Activated T-helper 1 cell treated with anti-CD3 and anti-CD28 coated beads, Interleukin-12 subunit alpha, Interleukin-12 subunit beta, Interleukin-2, Interleukin-4 antibody, amounts not matched to agents 30 ng/mL and 10 ng/mL and 1 ng/mL, durations not matched to agents 14 hours and 24 hours and 36 hours (primary cell): ENCODE measurements at regions not wholly inside any gene's neighbourhood (a gene's known extent, or its start where the extent isn't known, plus 50 kb on each side); places are given as distances from the start of the nearest gene placed in this dataset.

Source experiments
- DNase-seq: peaks from one replicate; pipeline ENCODE4 v3.0.0; 2021; ENCODE audit warnings: low spot score
- H3K27ac Mint-ChIP-seq: one replicate; pipeline ENCODE4 v1.8.0; 2021; ENCODE audit warnings: mild to moderate bottlenecking, mixed read lengths
- H3K27me3 Mint-ChIP-seq: one replicate; pipeline ENCODE4 v1.8.0; 2022; ENCODE audit warnings: mild to moderate bottlenecking, moderate library complexity, mixed read lengths; ENCODE audit not compliant: insufficient read depth
- H3K36me3 Mint-ChIP-seq: one replicate; pipeline ENCODE4 v1.8.0; 2021; ENCODE audit warnings: low read depth, mixed read lengths
- H3K4me1 Mint-ChIP-seq: one replicate; pipeline ENCODE4 v1.8.0; 2021; ENCODE audit warnings: low read depth, mixed read lengths
- H3K4me3 Mint-ChIP-seq: one replicate; pipeline ENCODE4 v1.8.0; 2021; ENCODE audit warnings: mild to moderate bottlenecking, moderate library complexity, mixed read lengths
- H3K9me3 Mint-ChIP-seq: one replicate; pipeline ENCODE4 v1.8.0; 2021; ENCODE audit warnings: mixed read lengths
- intact Hi-C: fragments of 100-400 bp; cut with micrococcal nuclease; formaldehyde crosslinking; loops from one replicate; pipeline ENCODE4 v1.15.1; 2024

DNA sequence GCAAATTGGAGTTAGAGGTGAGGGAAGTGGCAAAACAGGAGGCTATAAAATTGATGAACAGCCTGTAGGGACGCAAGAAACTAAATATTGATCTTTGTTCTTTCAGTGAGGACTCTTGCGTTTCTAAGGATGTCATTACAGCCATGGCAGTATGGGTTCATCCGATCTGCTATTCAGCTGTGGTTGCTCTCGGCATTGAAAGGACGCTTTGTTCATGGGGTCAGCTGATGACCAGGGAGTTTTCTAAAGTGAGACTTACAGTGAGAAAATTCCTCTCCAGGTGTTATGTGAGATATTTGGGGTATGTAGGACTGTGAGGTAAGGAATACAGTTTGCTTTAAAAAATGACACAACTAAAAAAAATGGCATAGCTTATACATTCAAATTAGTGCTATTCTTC lies 52.7 kb upstream of the PELI1 start:
- Mint-ChIP-seq H3K27me3 (peaks cover 6% of the 10 kb centered on the region), H3K9me3 (peaks cover 11% of the 10 kb centered on the region), H3K4me3 (no peak overlapping the region), H3K27ac (no peak overlapping the region), H3K36me3 (peaks cover 8% of the 10 kb centered on the region), H3K4me1 (peaks cover 37% of the 10 kb centered on the region)
- no peak for DNase-seq
- intact Hi-C loops = no loop called here

DNA sequence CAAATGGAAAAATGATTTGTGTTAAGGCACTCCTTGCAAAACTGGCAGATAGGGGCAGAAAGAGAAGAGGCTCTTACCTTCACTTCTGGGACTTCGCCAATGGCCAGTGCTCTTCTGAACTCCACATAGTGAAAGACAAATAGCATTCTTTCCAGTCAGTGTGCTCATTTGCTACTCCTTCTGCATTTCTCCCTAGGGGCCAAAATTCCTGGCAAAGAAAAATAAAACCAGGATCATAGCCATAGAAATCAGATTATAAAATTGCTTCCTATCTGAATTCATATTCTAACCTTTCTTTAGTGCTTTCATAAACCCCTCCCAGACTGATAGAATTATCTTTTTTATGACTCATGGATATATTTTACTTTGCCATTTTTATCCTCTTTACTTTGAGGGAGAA lies 56.9 kb upstream of the PELI1 start:
- Mint-ChIP-seq H3K27ac (peak overlapping the region; percentile 65), H3K36me3 (peaks cover 12% of the 10 kb centered on the region), H3K27me3 (no peaks in the 10 kb centered on the region), H3K4me3 (no peak overlapping the region), H3K9me3 (peaks cover 9% of the 10 kb centered on the region), H3K4me1 (peaks cover 65% of the 10 kb centered on the region)
- intact Hi-C loops = loop anchor here (2.0 kb wide), 1 partner anchor 14 kb away; no protein-coding TSS in a partner anchor
- DNase-seq = no peak

DNA sequence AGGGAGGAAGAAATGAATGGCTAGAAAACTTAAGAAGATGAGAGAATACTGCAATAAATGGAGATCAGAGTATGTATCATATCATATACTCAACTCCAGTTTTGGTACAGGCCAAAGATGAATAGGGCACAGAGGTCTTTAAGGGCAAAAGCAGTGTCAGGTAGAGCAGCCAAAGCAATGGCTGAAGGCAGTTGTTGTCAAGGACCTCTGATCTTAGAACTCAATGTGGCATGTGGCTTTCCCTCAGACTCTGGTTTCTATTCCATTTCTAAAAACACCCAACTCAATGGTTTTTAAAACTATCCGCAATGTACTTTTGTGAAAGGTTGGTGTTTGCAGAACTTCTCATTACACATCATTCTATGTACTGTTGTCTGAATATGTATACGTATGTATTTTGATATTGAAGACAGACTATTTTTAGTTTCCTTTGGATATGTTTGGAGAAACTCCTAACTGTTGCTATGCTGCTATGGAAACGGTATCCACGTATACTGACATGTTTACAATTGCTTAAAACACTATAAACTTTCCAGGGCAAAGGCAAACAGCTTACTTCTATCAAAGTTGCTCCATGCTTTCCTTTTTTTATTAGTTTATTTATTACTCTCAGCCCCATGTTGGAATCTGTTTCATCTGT lies 58.1 kb upstream of the PELI1 start:
- intact Hi-C loops = loop anchor here (2.0 kb wide), 1 partner anchor 168 kb away; no protein-coding TSS in a partner anchor
- no peak overlapping the region for H3K4me3 Mint-ChIP-seq
- peak overlapping the region; percentile 91 for H3K27ac Mint-ChIP-seq

DNA sequence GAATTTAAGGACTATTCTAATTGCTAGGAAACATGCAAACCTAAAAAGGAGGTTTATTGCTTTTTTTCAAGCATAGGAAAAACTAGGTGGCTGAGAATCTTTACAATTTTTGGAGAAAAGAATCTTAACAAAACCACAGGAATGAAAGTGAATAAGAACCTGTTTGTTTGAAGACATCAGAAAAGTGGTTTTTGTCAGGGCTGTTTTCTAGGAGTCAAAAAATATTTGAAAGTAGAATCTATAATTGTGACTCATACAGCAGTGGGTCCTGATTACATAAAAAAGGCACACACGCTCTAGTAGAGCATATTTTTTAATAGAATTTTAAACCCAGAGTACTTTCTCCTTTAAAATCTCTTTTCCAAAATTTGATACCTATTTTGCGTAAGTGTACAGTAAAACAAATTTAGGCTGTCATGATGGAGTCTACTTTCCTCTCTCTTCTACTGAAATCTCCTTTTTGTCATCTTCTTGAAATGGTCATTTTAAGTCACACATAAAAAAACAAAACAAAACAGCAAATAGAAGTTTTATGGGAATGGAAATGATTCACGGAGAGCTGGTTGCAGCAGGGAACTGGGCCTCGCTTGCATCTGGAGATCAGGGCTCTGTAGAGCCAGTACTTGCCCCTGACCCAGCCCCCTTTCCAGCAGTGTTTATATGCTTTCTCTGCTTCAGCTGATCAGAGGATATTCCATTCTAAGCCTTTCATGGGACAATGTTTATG lies 59.1 kb upstream of the PELI1 start:
- Mint-ChIP-seq H3K4me1 (peaks cover 76% of the 10 kb centered on the region), H3K9me3 (peaks cover 9% of the 10 kb centered on the region), H3K27me3 (no peaks in the 10 kb centered on the region), H3K36me3 (peaks cover 9% of the 10 kb centered on the region), H3K27ac (peak overlapping the region; percentile 91), H3K4me3 (peak overlapping the region; percentile 76)
- no peak for DNase-seq
- intact Hi-C loops = loop anchor here (1.0 to 2.0 kb wide), 2 partner anchors 37 to 168 kb away; no protein-coding TSS in a partner anchor

More for the DNA sequence above, 58.1 kb upstream of the PELI1 start:
- peaks cover 12% of the 10 kb centered on the region for H3K36me3 Mint-ChIP-seq
- H3K9me3 Mint-ChIP-seq = peaks cover 9% of the 10 kb centered on the region
- no peak for DNase-seq
- no peaks in the 10 kb centered on the region for H3K27me3 Mint-ChIP-seq
- H3K4me1 Mint-ChIP-seq = peaks cover 77% of the 10 kb centered on the region

DNA sequence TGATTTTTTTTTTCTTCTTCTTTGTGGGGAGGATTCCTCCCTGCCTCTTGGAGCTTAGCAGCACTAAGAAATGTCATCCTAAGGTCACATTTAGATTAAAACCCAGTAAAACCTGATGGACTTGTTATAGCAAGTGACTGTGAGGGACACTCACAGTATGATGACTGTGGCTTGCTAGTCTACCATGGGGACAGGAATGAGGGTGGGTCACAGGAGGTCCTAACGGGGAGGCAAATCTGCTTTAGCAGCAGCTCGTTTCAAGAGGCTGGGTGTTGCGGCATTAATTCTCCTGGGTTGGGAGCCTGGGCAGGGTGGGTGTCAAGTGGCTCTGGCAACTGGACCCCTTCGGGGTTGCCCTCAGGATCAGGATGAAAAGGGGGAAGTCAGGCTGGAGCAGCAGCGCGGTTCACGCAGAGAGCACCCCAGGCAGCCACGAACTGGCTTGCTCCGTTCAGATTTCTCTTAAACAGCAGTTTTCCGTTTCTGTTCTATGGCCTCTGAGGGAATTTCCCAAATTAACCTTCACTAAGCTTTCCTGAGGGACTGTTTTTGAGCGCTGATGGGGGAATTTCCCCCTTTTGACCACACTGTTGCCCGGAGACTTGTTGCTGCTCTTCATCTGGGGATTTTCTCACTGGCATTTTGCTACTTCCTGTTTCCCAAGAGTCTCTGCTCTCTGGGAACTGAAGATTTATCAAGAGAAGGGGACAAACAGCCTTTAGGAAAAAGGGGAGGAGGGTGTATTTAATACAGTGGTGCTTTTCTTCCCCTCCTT lies 59.8 kb upstream of the PELI1 start:
- intact Hi-C loops = loop anchor here (1.0 to 2.0 kb wide), 10 partner anchors 9 to 169 kb away; no protein-coding TSS in a partner anchor

DNA sequence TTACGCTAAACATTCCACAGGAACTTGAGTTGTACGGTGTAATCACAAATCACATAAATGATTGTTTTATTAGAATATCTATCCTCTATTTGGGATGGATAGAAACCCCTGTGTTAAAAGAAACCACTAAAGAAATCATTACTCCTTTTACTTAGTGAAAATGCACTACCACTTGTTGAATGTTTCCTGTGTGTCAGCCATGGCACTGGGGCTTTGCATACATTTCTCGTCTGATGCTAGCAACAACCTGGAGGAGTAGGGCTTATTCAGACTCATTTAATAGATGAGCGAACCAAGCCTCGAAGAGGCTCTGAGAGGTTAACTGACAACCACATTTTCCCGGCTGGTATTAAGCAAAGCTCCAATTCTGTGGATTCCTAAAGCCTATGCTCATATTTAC lies 60.5 kb upstream of the PELI1 start:
- DNase-seq = no peak
- Mint-ChIP-seq H3K4me1 (peaks cover 85% of the 10 kb centered on the region), H3K9me3 (peaks cover 9% of the 10 kb centered on the region), H3K36me3 (peaks cover 9% of the 10 kb centered on the region), H3K27ac (peak overlapping the region; percentile 91), H3K27me3 (no peaks in the 10 kb centered on the region), H3K4me3 (peak overlapping the region; percentile 76)
- intact Hi-C loops = loop anchor here (1.0 to 2.0 kb wide), 8 partner anchors 9 to 155 kb away; no protein-coding TSS in a partner anchor

More for the DNA sequence above, 59.8 kb upstream of the PELI1 start:
- no peaks in the 10 kb centered on the region for H3K27me3 Mint-ChIP-seq
- peak overlapping the region; percentile 91 for H3K27ac Mint-ChIP-seq
- H3K4me1 Mint-ChIP-seq = peaks cover 84% of the 10 kb centered on the region
- peaks cover 9% of the 10 kb centered on the region for H3K9me3 Mint-ChIP-seq
- peak; percentile 49 for DNase-seq
- peak overlapping the region; percentile 76 for H3K4me3 Mint-ChIP-seq
- peaks cover 9% of the 10 kb centered on the region for H3K36me3 Mint-ChIP-seq

DNA sequence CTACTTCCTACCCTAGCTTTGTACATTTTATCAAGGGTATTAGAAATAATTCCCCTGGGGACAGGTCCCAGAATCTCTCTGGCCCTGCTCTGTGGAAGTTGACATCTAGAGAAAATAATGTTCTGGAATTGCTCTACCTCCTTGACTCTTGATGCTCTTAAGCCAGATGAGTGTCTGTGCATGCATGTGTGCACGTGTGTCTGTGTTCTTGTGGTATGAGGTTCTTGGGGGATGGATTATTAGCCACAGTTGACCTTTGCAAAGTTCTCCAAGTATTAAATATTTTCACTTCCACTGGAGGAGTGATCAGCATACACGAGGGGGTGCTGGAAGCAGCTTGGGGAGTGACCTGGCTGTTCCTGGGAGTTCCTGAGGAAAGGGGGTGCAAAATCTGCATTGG lies 61.2 kb upstream of the PELI1 start:
- intact Hi-C loops = loop anchor here (2.0 kb wide), 1 partner anchor 25 kb away; no protein-coding TSS in a partner anchor
- no peak for DNase-seq
- H3K27me3 Mint-ChIP-seq = no peaks in the 10 kb centered on the region
- H3K36me3 Mint-ChIP-seq = peaks cover 9% of the 10 kb centered on the region
- peaks cover 83% of the 10 kb centered on the region for H3K4me1 Mint-ChIP-seq
- no peak overlapping the region for H3K4me3 Mint-ChIP-seq
- H3K27ac Mint-ChIP-seq = peak overlapping the region; percentile 53
- H3K9me3 Mint-ChIP-seq = peaks cover 9% of the 10 kb centered on the region

DNA sequence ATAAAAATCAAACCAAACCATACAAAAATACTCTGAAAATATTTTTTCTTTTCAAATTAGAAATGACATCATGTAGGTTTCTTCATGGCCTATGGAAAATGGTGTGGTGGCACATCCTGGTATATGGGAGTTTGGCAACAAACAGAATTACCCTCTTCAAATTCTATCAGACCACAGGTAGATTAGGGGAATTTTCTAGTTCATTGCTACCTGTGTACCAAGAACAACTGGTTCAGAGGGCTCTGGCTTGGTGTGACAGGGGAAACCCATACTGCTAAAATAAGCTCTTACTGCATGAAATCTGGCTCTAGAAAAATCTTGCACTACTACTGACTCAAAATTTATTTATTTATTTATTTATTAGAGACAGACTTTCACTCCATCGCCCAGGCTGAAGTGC lies 63.4 kb upstream of the PELI1 start:
- Mint-ChIP-seq H3K9me3 (no peaks in the 10 kb centered on the region), H3K27me3 (no peaks in the 10 kb centered on the region), H3K4me1 (peaks cover 89% of the 10 kb centered on the region), H3K27ac (peak overlapping the region; percentile 76), H3K4me3 (no peak overlapping the region), H3K36me3 (peaks cover 11% of the 10 kb centered on the region)
- intact Hi-C loops = no loop called here
- DNase-seq = no peak

DNA sequence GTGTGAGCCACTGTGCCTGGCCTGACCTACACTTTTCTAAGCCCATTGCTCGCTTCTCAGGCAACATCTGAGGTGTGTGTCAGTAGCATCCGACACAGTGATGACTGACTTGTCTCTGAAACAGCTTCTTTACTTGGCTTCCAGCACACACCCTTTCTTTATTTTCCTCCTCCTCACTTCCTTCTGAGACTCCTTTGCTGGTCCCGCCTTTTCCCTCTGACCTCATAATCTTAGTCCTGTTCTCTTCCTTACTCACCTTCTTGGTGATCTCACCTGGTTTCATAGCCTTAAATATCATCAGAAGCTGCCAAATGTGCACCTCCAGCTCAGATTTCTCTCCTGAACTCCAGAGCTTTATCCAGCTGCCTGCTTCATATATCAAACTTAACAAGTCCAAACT lies 66.6 kb upstream of the PELI1 start:
- H3K27me3 Mint-ChIP-seq = no peaks in the 10 kb centered on the region
- H3K4me1 Mint-ChIP-seq = peaks cover 82% of the 10 kb centered on the region
- intact Hi-C loops = loop anchor here (5.0 to 10.0 kb wide), 8 partner anchors 234 to 1091 kb away; partner anchors contain the start of genes ACTR2, MDH1, SLC1A4 and WDPCP
- no peak for DNase-seq
- H3K9me3 Mint-ChIP-seq = no peaks in the 10 kb centered on the region
- H3K36me3 Mint-ChIP-seq = peaks cover 11% of the 10 kb centered on the region
- H3K27ac Mint-ChIP-seq = peak overlapping the region; percentile 38
- peak overlapping the region; percentile 4 for H3K4me3 Mint-ChIP-seq

DNA sequence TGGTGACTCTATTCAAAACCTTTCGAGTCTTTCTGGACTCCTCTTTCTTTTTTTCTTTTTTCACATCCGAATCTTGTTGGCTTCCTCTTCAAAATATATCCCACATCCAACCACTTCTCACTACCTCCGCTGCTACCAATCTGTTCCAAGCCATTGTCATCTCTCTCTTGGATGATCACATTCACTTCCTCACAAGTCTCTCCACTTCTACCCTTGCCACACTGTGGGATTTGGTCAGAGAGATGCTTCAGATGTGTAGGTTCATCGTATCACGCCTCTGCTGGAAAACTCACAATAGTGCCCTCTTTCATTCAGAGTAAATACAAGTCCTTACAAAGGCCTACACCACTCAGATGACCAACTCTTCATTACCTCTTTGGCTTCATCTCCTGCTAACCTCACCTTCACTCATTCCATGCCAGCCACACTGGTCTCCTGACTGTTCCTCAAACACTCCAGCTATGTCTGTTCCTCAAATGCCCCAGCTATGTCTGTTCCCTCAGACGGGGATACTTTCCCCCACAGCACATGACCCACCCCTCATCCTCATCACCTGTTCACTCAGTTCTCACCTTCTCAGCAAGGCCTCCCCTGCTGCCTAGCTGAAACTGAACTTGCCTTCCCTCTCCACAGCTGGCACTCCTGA lies 67.2 kb upstream of the PELI1 start:
- intact Hi-C loops = loop anchor here (5.0 to 10.0 kb wide), 8 partner anchors 234 to 1091 kb away; partner anchors contain the start of genes ACTR2, MDH1, SLC1A4 and WDPCP
- Mint-ChIP-seq H3K36me3 (peaks cover 13% of the 10 kb centered on the region), H3K27ac (peak overlapping the region; percentile 38), H3K4me3 (peak overlapping the region; percentile 34), H3K4me1 (peaks cover 84% of the 10 kb centered on the region), H3K9me3 (no peaks in the 10 kb centered on the region), H3K27me3 (no peaks in the 10 kb centered on the region)
- DNase-seq = no peak

DNA sequence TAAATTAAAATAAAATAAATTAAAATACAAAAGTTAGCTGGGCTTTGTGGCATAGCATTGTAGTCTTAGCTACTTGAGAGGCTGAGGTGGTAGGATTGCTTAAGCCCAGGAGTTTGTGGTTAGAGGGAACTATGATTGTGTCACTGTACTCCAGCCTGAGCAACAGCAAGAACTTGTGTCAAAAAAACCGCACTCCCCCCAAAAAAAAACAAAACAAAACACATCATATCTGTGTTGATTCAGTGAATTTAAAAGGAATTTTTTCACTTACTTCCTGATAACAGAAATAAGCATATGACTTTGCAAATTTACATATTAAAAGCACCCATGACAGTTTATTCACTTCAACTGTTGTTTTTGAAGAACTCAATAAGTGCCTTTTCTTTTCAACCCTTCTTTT lies 68.1 kb upstream of the PELI1 start:
- H3K9me3 Mint-ChIP-seq = no peaks in the 10 kb centered on the region
- intact Hi-C loops = loop anchor here (2.0 to 10.0 kb wide), 10 partner anchors 235 to 1090 kb away; partner anchors contain the start of genes ACTR2, MDH1, SLC1A4 and UGP2
- H3K36me3 Mint-ChIP-seq = peaks cover 13% of the 10 kb centered on the region
- peak; percentile 44 for DNase-seq
- peak overlapping the region; percentile 58 for H3K4me3 Mint-ChIP-seq
- H3K27ac Mint-ChIP-seq = peak overlapping the region; percentile 98
- H3K27me3 Mint-ChIP-seq = no peaks in the 10 kb centered on the region
- peaks cover 76% of the 10 kb centered on the region for H3K4me1 Mint-ChIP-seq

DNA sequence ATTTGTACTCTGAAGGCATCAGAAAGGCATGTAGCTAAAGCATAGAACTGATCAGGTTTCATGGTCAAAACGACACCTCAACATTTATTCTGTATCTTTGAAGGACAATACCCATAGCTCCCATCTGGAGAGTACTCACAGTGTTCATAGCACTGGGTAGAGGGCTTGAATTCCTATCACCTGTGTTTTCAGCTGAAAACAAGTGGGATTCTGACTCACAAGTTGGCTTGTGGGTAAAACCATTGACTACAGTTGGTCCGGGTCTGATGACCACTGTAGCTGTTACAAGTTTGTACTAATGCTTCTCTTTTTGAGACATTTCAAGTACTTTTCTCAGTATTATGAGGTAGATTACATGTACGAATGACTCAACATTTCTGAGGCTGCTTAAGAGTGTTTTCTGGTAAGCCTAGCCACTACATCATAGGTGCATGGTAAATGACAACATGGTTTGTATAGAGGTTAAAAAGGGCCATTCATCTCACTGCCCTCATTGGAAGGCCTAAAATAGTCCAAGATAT lies 68.6 kb upstream of the PELI1 start:
- peak; percentile 56 for DNase-seq
- H3K36me3 Mint-ChIP-seq = peaks cover 13% of the 10 kb centered on the region
- H3K4me1 Mint-ChIP-seq = peaks cover 78% of the 10 kb centered on the region
- intact Hi-C loops = loop anchor here (1.0 to 10.0 kb wide), 12 partner anchors 9 to 1089 kb away; partner anchors contain the start of genes ACTR2, MDH1, SLC1A4 and UGP2
- H3K4me3 Mint-ChIP-seq = peak overlapping the region; percentile 58
- H3K9me3 Mint-ChIP-seq = no peaks in the 10 kb centered on the region
- H3K27ac Mint-ChIP-seq = peak overlapping the region; percentile 98
- H3K27me3 Mint-ChIP-seq = no peaks in the 10 kb centered on the region
